Spleen (tissue), 11 donors: ENCODE measurements at regions not wholly inside any gene's neighbourhood (a gene's known extent, or its start where the extent isn't known, plus 50 kb on each side); places are given as distances from the start of the nearest gene placed in this dataset.

Experiments
- DNase-seq: peaks from one replicate; pipeline ENCODE4 v3.0.0-alpha.2; 2020
- H3K27ac ChIP-seq, 8 donors: fragments of 200-600 bp; sonication (generic) in 7 of 8; 1 replicate in 4 of 8; 2 replicates in 4 of 8; pipeline versions ENCODE4 v1.5.0 to v1.8.0; 2016 to 2021; ENCODE audit warnings: inconsistent platforms in 4 of 8, mild to moderate bottlenecking in 4 of 8, moderate library complexity in 1 of 8
- H3K27me3 ChIP-seq, 7 donors: fragments of 200-600 bp; sonication (generic) in 6 of 7; replicated peaks in 1 of 7; 1 replicate in 4 of 7; 2 replicates in 3 of 7; pipeline versions ENCODE4 v1.5.0 to v1.8.0; 2016 to 2021; ENCODE audit warnings: inconsistent platforms in 3 of 7, mild to moderate bottlenecking in 1 of 7
- H3K36me3 ChIP-seq, 6 donors: fragments of 200-600 bp; sonication (generic) in 5 of 6; 1 replicate in 4 of 6; 2 replicates in 2 of 6; pipeline versions ENCODE4 v1.5.0 to v1.8.0; 2016 to 2021; ENCODE audit warnings: inconsistent platforms in 2 of 6
- H3K4me1 ChIP-seq, 6 donors: fragments of 200-600 bp; sonication (generic) in 5 of 6; 1 replicate in 3 of 6; 2 replicates in 3 of 6; pipeline versions ENCODE4 v1.5.0 to v1.8.0; 2016 to 2021; ENCODE audit warnings: inconsistent platforms in 3 of 6
- H3K4me3 ChIP-seq, 8 donors: fragments of 200-600 bp; sonication (generic) in 7 of 8; 1 replicate in 4 of 8; 2 replicates in 4 of 8; pipeline versions ENCODE4 v1.5.0 to v1.8.0; 2016 to 2021; ENCODE audit warnings: inconsistent platforms in 4 of 8, mild to moderate bottlenecking in 4 of 8, moderate library complexity in 2 of 8
- H3K9me3 ChIP-seq, 8 donors: fragments of 200-600 bp; sonication (generic) in 7 of 8; 1 replicate in 4 of 8; 2 replicates in 4 of 8; pipeline versions ENCODE4 v1.5.0 to v1.8.0; 2016 to 2021; ENCODE audit warnings: inconsistent platforms in 4 of 8
- CTCF ChIP-seq, 11 experiments: fragments of 200-600 bp in 7 of 11; fragments of 450-650 bp in 4 of 11; sonication (generic) in 4 of 11; IDR thresholded peaks in 8 of 11; conservative IDR thresholded peaks in 3 of 11; 1 replicate in 7 of 11; 2 replicates in 4 of 11; pipeline versions ENCODE4 v1.4.0 to v1.8.0; 2016 to 2021; ENCODE audit warnings: antibody characterized with exemption in 11 of 11, inconsistent platforms in 4 of 11, mild to moderate bottlenecking in 1 of 11
- POLR2A ChIP-seq, 3 donors: fragments of 450-650 bp; IDR thresholded peaks; one replicate each; pipeline ENCODE4 v1.5.1; 2017; ENCODE audit warnings: antibody characterized with exemption in 3 of 3, mild to moderate bottlenecking in 1 of 3
- POLR2AphosphoS5 ChIP-seq, 3 donors: sonication (generic); formaldehyde crosslinking; IDR thresholded peaks; one replicate each; pipeline ENCODE4 v1.5.1; 2017; ENCODE audit warnings: antibody characterized with exemption in 3 of 3
- WGBS, 5 donors: extraction: QIAGEN DNeasy Blood & Tissue Kit in 3 of 5; methylation state at CpG; one replicate each; pipeline versions ENCODE4 v1.1.5 to v1.1.7; 2013 to 2018; 5-methylcytosine and 5-hydroxymethylcytosine counted together
- intact Hi-C: fragments of 100-400 bp; cut with DNase I; formaldehyde crosslinking; loops from one replicate; pipeline ENCODE4 v1.15.0; 2023; ENCODE audit warnings: low total_unique reads
- donor health status: healthy with polysubstance abuse.
- donor health status: DM: no; HTN: no; CAD: no; lungs with moderate emphysema.
- donor health status: DM: no; HTN: no; CAD: no.
- donor health status: Bipolar disorder and iron deficiency.
- donor health status: healthy.
- donor health status: DM: no; HTN: no; CAD: no.
- donor health status: DM: yes; HTN: yes; CAD: no.

- no peaks in the 10 kb centered on the region for H3K27me3 ChIP-seq
- H3K9me3 ChIP-seq: no peaks in the 10 kb centered on the region
- H3K4me3 ChIP-seq: no peak overlapping the region
- no peaks in the 10 kb centered on the region for H3K4me1 ChIP-seq
- TF ChIP-seq POLR2AphosphoS5 (IDR thresholded peaks at IDR 0.05): no peak
- TF ChIP-seq CTCF (IDR thresholded peaks at IDR 0.05 in 8 of 11, conservative IDR thresholded peaks at IDR 0.05 in 3 of 11): no peak
- no peak for TF ChIP-seq POLR2A (IDR thresholded peaks at IDR 0.05)
- WGBS, 5 donors: 64 to 75% (median 75%) methylated on average over 1 of the region's 1 CpG
- no peaks in the 10 kb centered on the region for H3K36me3 ChIP-seq
- no peak for DNase-seq
- intact Hi-C loops: no loop called here
- H3K27ac ChIP-seq: no peak overlapping the region
Observed at GRCh38 chr16:55272744-55273143, 51.3 kb upstream of the IRX6 start.

GRCh38 chr16:55273356-55273755 is 50.6 kb upstream of the IRX6 start:
- Histone ChIP-seq H3K4me3 (no peak overlapping the region), H3K27ac (no peak overlapping the region), H3K27me3 (no peaks in the 10 kb centered on the region), H3K9me3 (no peaks in the 10 kb centered on the region), H3K36me3 (no peaks in the 10 kb centered on the region), H3K4me1 (no peaks in the 10 kb centered on the region)
- intact Hi-C loops: no loop called here
- 75 to 85% (median 83%) methylated on average over 7 of the region's 7 CpGs for WGBS, 5 donors
- no peak for DNase-seq
- TF ChIP-seq CTCF (IDR thresholded peaks at IDR 0.05 in 8 of 11, conservative IDR thresholded peaks at IDR 0.05 in 3 of 11) (no peak), POLR2AphosphoS5 (IDR thresholded peaks at IDR 0.05) (no peak), POLR2A (IDR thresholded peaks at IDR 0.05) (no peak)

GRCh38 chr16:55273959-55274358 is 50.0 kb upstream of the IRX6 start:
- WGBS, 5 donors: 56 to 81% (median 71%) methylated on average over 5 of the region's 5 CpGs
- Histone ChIP-seq H3K4me3 (no peak overlapping the region), H3K27me3 (no peaks in the 10 kb centered on the region), H3K27ac (no peak overlapping the region), H3K4me1 (no peaks in the 10 kb centered on the region), H3K9me3 (no peaks in the 10 kb centered on the region), H3K36me3 (no peaks in the 10 kb centered on the region)
- intact Hi-C loops: no loop called here
- TF ChIP-seq POLR2AphosphoS5 (IDR thresholded peaks at IDR 0.05) (no peak), POLR2A (IDR thresholded peaks at IDR 0.05) (no peak), CTCF (IDR thresholded peaks at IDR 0.05 in 8 of 11, conservative IDR thresholded peaks at IDR 0.05 in 3 of 11) (no peak)
- no peak for DNase-seq
